Stimulated activated naive CD4-positive, alpha-beta T cell treated with Interleukin-2 at 50 U/mL for 16 hours (primary cell): ENCODE measurements at regions not wholly inside any gene's neighbourhood (a gene's known extent, or its start where the extent isn't known, plus 50 kb on each side); places are given as distances from the start of the nearest gene placed in this dataset.
"Not testable (repeated sequence)": the region's sequence is repeated elsewhere in the genome, so short reads cannot be mapped to it uniquely, and the experiment has no call there.

Experiments
- DNase-seq: peaks from one replicate; lab custom pipeline; 2025; lab: John Stamatoyannopoulos, UW

DNA sequence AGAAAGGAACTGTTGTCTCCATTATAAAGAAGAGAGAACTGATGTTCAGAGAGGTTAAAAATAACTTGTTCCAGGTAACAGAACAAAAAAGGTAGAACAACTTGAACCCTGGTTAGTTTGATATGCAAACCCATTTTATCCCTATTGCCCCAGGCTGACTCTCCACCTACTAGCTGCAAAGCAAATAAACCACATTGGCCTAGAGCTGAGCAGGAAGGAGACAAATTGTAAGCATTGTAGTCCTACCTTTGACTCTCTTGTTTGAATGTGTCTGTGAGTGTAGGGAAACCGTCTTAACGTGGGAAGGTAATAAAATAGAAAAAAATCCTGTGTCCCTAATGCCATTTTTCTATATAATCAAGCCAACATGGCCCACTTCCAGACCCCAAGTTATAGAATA, 126.4 kb downstream of the CCER1 start:
- DNase-seq = no peak

DNA sequence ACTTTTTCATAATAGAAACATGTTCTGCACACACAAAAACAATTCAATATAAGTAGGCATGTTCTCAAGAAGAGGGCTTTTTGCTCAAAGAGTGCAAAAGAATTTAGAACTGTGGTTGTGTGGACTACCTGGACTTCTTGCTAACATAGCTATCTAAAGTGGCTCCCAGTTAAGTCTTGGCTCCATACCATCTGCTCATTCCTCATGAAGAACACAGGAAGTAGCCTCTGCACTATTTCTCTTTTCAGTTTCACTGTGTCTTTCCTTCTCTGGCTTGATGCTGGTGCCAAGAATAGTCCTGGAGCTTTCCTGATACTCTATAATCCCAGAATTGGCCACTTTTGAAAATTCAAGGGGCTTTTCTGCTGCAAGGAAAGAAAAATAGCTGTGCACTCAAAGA, 127.4 kb downstream of the CCER1 start:
- no peak for DNase-seq

DNA sequence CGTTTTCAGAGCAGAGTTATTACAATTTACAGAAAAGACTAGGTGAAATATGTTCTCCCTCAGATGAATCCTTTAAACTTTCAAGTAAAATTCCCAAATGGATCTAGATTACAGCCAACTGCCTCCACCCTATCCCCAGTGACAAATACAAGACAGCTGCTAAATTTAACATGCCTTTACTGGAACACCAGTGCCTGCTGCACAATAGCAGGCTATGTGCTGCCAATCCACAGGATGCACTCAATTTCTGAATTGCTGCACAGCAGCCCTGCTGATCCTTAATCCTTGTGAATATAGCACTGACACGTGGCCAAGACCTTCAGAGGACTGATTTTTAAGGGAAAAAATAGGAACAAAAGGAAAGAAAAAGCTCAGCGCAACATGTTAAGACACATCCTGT, 128.9 kb downstream of the CCER1 start:
- no peak for DNase-seq

DNA sequence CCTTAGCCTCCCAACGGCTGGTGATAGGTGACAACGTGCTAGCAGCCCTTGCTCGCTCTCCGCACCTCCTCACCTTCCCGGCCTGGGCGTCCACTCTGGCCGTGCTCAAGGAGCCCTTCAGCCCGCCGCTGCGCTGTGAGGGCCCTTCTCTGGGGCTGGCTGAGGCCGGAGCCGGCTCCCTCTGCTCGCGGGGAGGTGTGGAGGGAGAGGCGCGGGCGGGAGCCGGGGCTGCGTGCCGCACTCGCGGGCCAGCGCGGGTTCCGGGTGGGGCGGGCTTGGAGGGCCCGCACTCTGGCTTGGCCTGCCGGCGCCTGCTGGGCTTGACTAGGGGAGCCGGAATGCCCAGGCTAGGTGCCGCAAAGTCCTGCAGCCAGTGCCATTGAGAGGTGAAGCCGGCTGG, 131.1 kb downstream of the CCER1 start:
- no peak for DNase-seq

DNA sequence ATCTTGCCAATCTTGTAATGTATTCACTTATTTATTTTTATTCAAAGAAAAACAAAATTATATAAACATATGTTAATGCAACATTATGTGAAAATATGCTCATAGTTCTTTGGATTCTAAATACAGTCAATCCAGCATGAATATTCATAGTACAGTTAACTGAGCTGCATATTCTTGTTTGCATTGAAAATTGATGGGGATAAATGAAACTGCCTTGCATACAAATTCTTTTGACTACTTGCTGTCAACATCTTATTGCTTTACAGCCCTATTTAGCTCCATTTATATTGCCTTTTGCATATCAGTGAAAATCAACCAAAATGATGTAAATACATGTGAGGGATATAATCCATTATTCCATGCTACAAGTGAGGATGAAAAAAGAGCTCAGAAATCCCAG, 135.3 kb downstream of the CCER1 start:
- DNase-seq = no peak

DNA sequence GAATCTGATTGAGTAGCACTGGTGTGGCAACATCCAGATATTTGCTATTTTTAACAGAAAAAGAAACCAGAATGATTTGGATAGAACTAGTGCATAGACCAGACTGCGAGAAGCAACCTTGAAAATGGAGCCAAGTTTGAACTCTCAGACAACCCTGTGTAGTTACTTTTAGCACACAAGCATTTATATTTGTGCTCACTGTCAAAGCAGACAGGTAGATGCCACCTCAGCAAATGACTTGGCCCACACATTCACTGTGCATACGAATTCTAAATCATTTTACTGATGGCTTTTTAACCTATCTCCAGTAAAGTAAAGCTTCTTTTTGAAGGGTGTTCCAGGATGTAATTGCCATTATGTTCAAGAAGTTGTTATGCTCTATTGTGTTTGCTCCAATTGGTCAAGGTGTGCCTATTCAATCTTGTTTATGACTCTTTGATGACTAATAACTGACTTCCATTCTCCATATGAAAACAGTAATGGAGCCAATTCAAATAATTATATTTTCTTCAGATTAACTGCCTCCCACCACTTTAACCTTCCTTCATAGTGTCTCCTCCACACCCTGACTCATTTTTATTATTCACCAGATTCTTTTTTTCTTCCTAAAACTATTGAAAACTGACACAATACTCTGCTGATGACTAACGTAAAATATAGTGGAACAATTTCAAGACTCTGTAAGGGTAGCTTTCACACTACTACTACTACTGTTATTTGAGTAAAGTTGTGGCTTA, 138.5 kb downstream of the CCER1 start:
- DNase-seq = no peak

DNA sequence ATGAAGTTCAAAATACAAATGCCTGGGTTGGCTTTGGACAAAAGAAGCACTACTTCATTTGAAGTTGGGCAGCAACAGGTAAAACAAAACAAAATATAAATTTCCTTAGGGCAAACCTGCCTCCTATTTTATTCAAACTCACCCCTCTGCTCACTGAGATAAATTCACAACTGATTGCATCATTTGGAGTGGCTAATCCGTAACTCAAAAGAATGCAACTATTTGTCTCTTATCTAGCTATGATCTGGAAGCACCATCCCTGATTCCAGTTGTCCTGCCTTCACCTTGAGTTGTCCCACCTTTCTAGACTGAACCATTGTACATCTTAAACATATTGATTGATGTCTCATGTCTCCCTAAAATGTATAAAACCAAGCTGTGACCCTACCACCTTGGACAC, 145.0 kb downstream of the CCER1 start:
- no peak for DNase-seq

DNA sequence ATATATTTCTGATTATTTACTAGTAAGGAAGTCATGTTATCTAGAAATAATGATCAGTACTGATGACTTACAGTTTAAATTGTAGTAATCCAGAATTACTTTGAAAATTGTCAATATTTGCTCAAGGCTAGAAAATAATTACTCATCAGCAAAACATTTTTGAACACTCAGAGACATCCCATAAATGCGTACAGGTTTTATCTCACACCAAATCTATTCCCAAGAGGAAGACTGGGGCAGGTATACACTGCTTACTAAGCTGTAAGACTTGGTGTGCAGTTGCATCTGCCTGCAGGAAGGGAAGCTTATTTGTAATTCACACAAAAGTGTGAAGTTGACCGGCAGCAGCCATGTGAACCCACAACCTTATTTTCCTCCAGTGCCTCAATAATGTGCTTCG, 146.4 kb downstream of the CCER1 start:
- DNase-seq = no peak

DNA sequence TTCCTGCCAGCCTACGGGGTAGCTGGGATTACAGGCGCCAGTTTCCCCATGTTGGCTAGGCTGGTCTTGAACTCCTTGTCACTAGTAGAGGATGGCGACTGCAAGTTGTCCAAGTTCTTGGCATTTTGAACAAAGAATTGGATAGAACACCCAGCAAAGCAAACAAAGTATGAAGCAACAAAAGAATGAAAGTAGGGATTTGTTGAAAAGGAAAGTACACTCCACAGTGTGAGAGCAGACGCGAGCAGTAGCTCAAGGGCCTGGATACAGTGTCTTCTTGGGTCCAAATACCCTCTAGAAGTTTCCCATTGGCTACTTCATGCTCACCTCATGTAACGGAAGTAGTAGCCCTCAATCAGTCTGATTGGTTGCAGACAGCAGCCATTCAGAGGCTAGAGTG, 152.2 kb downstream of the CCER1 start:
- DNase-seq = no peak

DNA sequence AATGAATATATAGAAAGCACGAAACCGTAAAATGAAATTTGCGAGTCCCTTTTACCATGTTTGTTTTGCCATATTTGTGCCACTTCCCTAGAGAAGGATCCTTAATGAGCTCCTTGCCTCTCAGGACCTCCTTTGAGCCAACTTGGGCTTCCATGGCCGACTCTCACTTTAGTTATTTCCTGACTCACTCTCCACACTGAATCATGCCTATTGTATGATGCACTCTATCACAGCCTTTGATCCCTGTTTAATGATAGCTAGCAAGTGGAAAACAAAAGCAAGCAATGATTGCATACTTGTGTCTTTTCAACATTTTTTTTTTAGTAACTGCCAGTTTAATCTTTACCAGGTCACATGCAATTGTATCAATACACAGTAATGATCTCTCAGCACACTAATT, 153.2 kb downstream of the CCER1 start:
- DNase-seq = no peak

DNA sequence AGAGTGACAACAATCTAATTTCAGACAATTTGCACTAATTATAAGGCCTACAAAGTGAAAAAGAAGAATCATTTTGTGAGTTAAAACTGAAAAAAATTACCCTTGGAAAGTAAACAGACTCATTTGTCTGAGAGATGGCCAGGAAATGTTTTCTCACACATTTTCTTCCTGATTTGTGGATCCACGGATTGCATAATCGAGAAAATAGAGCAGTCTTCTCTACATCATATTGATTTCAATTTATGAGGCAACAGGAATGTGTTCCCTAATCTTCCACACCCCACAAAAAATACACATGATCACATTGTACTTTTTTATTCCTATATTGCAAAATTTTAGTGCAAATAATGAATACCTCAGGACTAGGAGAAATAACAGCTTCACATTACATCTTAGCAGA, 160.8 kb downstream of the CCER1 start:
- no peak for DNase-seq

DNA sequence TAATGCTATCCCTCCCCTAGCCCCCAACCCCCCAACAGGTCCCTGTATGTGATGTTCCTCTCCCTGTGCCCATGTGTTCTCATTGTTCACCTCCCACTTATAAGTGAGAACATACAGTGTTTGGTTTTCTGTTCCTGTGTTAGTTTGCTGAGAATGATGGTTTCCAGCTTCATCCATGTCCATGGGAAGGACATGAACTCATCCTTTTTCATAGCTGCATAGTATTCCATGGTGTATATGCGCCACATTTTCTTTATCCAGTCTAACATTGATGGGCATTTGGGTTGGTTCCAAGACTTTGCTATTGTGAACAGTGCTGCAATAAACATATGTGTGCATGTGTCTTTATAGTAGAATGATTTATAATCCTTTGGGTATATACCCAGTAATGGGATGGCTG, 162.3 kb downstream of the CCER1 start:
- DNase-seq = not testable (repeated sequence)

DNA sequence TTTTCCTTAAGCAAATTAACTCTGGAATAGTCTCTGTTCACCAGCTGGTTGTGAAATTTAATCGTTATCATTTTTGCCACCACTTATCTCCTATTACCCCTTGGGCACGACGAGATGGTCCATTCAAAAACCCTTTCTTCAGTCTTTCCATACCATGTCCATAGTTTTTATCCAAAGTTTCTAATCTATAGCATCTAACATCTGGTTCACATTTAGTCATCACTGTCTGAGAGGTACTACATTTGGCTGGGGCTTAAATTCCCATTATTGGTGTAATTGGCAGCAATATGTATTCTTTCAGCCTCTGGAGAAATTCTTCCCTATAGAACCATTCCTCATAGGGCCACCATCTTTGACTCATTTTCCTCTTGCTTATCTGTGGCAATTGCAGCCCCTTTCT, 163.5 kb downstream of the CCER1 start:
- no peak for DNase-seq

DNA sequence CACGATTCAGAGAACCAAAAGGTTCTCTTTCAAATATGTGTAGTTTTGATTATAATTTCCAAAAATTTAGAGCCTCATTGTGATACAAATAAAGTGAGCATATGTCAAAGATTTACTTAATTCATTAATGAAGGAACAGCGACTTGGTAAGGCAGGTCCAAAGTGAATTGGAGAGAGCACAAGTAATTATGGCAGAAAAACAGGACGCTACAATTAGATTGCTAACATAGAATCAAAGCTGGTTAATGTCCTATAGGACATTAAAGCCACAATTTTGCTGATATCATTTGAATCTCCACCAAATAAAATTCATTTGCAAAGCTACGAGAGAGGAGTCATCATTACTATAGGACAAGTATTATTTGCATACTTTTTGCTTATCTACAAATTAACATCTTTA, 164.2 kb downstream of the CCER1 start:
- no peak for DNase-seq

DNA sequence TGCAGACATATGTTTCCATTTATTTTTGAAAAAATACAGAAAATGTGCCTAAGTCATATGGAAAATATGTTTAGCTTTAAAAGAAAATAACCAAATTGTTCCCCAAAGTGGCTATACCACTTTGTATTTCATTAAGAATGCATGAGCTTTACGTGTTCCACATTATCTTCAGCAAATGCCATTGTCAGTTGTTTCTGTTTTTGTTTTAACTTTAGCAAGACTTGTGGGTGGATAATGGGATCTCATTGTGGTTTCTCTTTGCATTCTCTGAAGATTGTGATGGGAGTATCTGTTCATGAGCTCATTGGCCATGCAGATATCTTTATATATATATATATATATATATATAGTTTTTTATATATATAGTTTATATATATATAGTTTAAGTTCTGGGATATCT, 181.5 kb downstream of the CCER1 start:
- no peak for DNase-seq

DNA sequence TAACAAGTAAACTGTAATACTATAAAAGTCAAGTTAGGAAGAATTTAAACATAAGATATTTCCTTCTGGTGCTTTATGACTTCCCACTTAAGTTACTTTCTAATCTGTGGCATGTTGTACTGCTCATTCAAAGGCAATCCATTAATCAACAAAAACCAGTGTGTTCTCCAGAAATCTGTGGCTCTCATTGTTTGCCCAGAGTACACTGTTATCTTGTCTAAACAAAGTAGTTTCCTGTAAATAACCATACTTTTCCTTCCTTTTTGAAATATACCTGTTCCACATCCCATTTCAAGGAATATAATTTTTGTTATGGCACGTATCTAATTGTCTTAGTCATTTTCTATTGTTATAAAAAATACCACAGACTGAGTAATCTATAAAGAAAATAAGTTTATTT, 184.1 kb downstream of the CCER1 start:
- no peak for DNase-seq

DNA sequence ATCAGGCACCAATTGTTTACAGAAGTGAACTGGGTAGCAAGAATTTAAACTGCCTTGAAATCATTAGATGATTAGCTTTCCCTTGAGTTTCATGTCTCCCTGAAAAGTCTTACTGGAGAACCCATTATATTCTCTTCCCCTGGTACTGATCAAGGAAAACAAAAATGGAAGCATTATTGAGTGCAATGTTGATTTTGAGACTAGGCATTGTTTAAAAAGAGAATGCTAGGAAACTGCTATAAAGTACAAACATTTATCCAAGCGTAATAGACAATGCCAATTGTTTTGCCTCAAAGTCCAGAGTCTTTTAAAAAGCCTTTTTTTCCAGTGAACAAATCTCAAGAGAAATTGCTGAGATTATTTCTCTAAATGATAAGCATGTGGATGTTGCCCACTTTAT, 197.0 kb downstream of the CCER1 start:
- DNase-seq = no peak

DNA sequence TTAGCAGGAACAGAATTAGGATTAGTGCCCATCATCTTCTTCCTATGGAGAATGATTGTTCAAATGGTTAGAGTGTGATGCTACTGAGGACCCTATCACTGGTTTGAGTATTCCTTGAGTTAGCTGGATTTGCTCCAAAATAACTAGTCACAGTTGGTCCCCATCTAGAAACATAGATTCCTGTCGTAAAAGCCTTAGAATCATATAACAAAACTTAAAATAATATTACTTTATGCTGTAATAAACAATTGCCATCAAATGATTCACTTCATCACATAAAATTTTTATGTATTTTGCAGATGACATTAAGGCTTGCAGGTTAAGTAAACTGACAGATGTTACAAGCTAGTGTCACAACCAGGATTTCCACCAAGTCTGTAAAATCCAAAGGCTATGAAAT, 209.8 kb downstream of the CCER1 start:
- DNase-seq = no peak

DNA sequence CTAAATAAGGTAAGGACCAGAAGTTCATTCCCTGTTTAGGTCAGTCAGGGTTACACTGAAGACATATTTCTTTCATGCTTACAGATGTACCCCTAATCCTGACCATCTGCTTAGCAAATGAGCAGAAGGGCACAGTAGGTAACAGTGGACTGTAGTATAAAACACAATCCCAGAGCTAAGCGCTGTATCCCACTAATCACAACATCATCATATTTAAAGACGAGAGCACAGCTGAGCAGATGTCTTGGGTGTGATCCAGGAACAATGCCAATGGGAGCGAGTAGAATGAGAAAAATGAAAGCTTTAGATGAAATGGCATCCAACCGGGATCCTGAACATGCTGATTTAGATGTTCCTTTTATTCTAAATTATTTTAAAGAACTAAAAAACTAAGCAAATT, 213.4 kb downstream of the CCER1 start:
- no peak for DNase-seq

DNA sequence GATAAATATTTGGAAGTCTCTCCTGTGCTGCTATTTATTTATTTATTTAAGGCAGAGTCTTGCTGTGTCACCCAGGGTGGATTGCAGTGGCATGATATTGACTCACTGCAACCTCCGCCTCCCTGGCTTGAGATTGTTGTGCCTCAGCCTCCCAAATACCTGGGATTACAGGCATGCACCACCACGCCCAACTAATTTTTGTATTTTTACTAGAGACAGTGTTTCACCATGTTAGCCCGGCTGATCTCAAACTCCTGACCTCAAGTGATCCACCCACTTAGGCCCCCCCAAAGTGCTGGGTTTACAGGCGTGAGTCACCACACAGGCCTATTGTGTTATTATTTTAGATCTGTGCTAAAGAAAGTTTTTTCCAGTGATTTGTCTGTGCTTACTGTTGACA, 225.2 kb downstream of the CCER1 start:
- DNase-seq = no peak

DNA sequence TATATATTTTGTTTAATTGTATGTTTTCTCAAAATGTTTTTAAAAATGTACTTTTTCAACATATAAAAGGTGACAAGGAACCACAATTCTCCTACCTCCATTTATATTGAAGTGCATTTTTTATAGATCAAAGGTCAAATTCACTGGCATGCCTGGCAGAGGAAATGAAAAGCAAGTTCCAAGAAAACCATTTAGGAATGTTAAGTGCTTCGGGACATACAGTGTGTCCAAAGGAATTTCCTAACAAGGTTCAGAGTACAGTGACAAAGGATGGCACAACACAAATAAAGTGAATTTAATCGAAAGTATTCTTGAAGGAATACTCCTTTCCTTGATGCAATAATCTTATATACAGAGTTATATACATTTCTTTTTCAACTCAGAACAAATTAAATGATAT, 242.3 kb downstream of the CCER1 start:
- no peak for DNase-seq

DNA sequence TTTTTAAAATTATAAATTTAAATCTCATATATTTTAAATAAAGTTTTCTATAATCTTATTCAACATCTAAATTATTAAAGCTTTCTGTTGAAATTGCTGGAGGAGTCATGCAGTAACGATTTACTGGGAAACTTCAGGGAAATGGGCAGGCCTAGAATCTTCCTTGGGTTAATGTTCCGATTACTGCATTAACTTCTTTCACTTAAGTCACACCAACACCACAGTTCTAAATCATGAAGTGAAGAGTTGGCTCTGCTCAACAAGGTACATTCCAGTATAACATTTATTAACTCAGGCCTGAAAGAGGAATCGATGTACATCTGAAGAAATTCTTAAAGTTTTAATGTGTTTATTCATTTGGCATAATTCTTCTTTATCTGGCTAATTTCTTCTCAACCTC, 244.3 kb downstream of the CCER1 start:
- DNase-seq = no peak

DNA sequence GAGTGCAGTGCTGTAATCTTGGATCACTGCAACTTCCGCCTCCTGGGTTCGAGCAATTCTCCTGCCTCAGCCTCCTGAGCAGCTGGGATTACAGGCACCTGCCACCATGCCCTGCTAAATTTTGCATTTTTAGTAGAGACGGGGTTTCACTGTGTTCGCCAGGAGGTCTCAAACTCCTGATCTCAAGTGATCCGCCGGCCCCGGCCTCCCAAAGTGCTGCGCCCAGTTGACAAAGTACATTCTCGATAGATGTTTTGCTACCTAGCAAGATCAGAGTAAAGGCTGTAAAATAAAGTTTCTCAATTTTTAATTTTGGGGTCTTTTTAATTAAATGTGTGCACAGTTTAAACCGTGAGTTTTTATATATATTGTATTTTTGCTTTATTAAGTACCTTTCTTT, 248.9 kb downstream of the CCER1 start:
- no peak for DNase-seq

DNA sequence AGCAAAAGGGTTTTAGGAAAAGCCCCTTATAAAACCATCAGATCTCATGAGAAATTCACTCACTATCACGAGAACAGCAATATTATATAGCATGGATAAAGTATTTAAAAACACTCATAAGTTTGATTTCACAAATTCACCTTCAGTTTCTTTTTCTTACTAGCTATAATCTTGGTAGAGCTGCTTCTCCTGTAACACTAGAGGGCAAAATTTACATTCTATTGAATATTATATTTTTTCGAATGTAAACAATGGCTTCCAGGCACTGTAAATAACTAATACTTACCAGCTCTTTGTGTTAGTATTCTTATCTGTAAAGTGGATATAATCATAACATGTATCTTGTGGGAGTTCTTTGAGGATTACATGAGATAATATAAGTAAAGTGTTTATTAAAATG, 259.6 kb downstream of the CCER1 start:
- no peak for DNase-seq

DNA sequence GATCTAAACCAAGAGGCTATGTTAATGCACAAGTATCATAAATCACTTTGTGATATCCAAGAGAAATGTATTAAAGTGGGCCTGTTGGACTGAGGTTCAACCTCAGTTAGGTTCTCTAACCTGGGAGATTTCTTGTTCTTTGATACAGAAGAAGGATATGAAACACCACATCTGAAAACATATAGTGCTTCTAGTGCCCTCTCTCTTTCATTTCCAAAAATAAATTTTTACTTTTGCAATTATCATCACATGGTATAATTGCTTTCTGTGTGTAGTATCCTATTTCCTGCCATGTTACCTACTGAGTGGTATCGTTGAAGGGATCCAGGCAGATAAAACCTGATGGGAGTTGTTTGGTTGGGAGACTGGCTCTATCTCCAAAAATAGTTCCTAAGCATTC, 264.9 kb downstream of the CCER1 start:
- no peak for DNase-seq
